ENCODE measurements at regions not wholly inside any gene's neighbourhood (a gene's known extent, or its start where the extent isn't known, plus 50 kb on each side); places are given as distances from the start of the nearest gene placed in this dataset.

GRCh38 chr22:47564651-47565434 lies 802.4 kb downstream of the TBC1D22A start:
- TF ChIP-seq CTCF (IDR thresholded peaks at IDR 0.05) (no peak), POLR2A (IDR thresholded peaks at IDR 0.05) (no peak)
